GM12874 (cell line): ENCODE measurements at regions not wholly inside any gene's neighbourhood (a gene's known extent, or its start where the extent isn't known, plus 50 kb on each side); places are given as distances from the start of the nearest gene placed in this dataset.
A peak's percentile ranks its signal among the peaks of the same experiment; 100 is the strongest.

Source experiments
- CTCF ChIP-seq: IDR thresholded peaks from 2 replicates; pipeline ENCODE4 v1.5.1; 2011; ENCODE audit warnings: low read depth, mild to moderate bottlenecking, control low read depth, low read length, moderate library complexity; ENCODE audit not compliant: insufficient read depth

GRCh38 chr10:36989233-36989632 lies 136.2 kb upstream of the ANKRD30A start:
- TF ChIP-seq CTCF, result no peak

- no peak for TF ChIP-seq CTCF
Observed at GRCh38 chr10:36946598-36946997, 178.8 kb upstream of the ANKRD30A start.

- TF ChIP-seq CTCF, result no peak
Observed at GRCh38 chr10:36943544-36943943, 181.9 kb upstream of the ANKRD30A start.

GRCh38 chr10:36942616-36943015 lies 182.8 kb upstream of the ANKRD30A start:
- no peak for TF ChIP-seq CTCF

GRCh38 chr10:36903040-36903439 lies 222.4 kb upstream of the ANKRD30A start:
- TF ChIP-seq CTCF, result no peak

GRCh38 chr10:36899652-36900051 lies 225.7 kb upstream of the ANKRD30A start:
- TF ChIP-seq CTCF, result no peak

GRCh38 chr10:36888925-36889573 lies 236.3 kb upstream of the ANKRD30A start:
- TF ChIP-seq CTCF, result peak; percentile 67
